ENCODE measurements at regions not wholly inside any gene's neighbourhood (a gene's known extent, or its start where the extent isn't known, plus 50 kb on each side); places are given as distances from the start of the nearest gene placed in this dataset.

- TF ChIP-seq CTCF (conservative IDR thresholded peaks at IDR 0.05; ENCODE audit: low read depth, low read length) = no peak
- TF ChIP-seq EZH2phosphoT487 (IDR thresholded peaks at IDR 0.05; ENCODE audit: borderline replicate concordance, low read length) = no peak
- no peak for TF ChIP-seq EZH2 (IDR thresholded peaks at IDR 0.05; ENCODE audit: low read length, unreplicated experiment)
These were observed 513.1 kb downstream of the SLITRK6 start for GRCh38 chr13:85286081-85286480.
